SU-DHL-6 (cell line): ENCODE measurements at regions not wholly inside any gene's neighbourhood (a gene's known extent, or its start where the extent isn't known, plus 50 kb on each side); places are given as distances from the start of the nearest gene placed in this dataset.

Experiments
- H2AFZ ChIP-seq: fragments of 200-600 bp; sonication (generic); 2 replicates; pipeline ENCODE4 v1.6.1; 2014; ENCODE audit warnings: low read depth, mild to moderate bottlenecking, moderate library complexity, mixed read lengths, antibody characterized with exemption, low read length; ENCODE audit not compliant: severe bottlenecking
- H3F3A ChIP-seq: fragments of 200-600 bp; shearing (Covaris generic); 2 replicates; pipeline ENCODE4 v1.6.0; 2016; ENCODE audit warnings: antibody characterized with exemption, mild to moderate bottlenecking; ENCODE audit not compliant: insufficient read depth
- H3K27ac ChIP-seq: fragments of 200-600 bp; sonication (generic); 2 replicates; pipeline ENCODE4 v1.5.1; 2016; ENCODE audit warnings: low read depth, mild to moderate bottlenecking, low read length, moderate library complexity, mixed read lengths
- H3K27me3 ChIP-seq: fragments of 200-600 bp; sonication (generic), shearing (Covaris generic); 2 replicates; pipeline ENCODE4 v1.6.0; 2014; ENCODE audit warnings: mild to moderate bottlenecking, low read length
- H3K36me3 ChIP-seq: fragments of 200-600 bp; sonication (generic); 2 replicates; pipeline ENCODE4 v1.6.1; 2014; ENCODE audit warnings: mild to moderate bottlenecking, low read length, mixed read lengths
- H3K4me2 ChIP-seq: fragments of 300-600, 200-600 bp; shearing (Covaris generic), sonication (generic); 2 replicates; pipeline ENCODE4 v1.6.0; 2014; ENCODE audit warnings: low read length, low read depth, mild to moderate bottlenecking; ENCODE audit not compliant: poor library complexity, severe bottlenecking
- H3K4me3 ChIP-seq: fragments of 200-600 bp; sonication (generic); 2 replicates; pipeline ENCODE4 v1.5.1; 2014; ENCODE audit warnings: antibody characterized with exemption, low read length, mild to moderate bottlenecking, mixed read lengths; ENCODE audit not compliant: insufficient read depth, poor library complexity, severe bottlenecking
- H3K79me2 ChIP-seq: fragments of 200-600 bp; sonication (generic); 2 replicates; pipeline ENCODE4 v1.6.1; 2014; ENCODE audit warnings: mild to moderate bottlenecking, low read length, moderate library complexity; ENCODE audit not compliant: insufficient read depth
- H3K9ac ChIP-seq: fragments of 200-600 bp; sonication (generic); 2 replicates; pipeline ENCODE4 v1.7.0; 2014; ENCODE audit warnings: mild to moderate bottlenecking, low read length
- H3K9me2 ChIP-seq: fragments of 200-600 bp; sonication (generic); replicated peaks from 2 replicates; pipeline ENCODE4 v1.6.1; 2014; ENCODE audit warnings: low read length; ENCODE audit not compliant: insufficient read depth
- H3K9me3 ChIP-seq: fragments of 200-600 bp; sonication (generic); 2 replicates; pipeline ENCODE4 v1.6.1; 2014; ENCODE audit warnings: low read length, mixed read lengths; ENCODE audit not compliant: insufficient read depth
- H4K20me1 ChIP-seq: fragments of 200-600 bp; sonication (generic); 2 replicates; pipeline ENCODE4 v1.6.1; 2014; ENCODE audit warnings: low read depth, mild to moderate bottlenecking, antibody characterized with exemption, low read length, moderate library complexity, mixed read lengths
- EZH2phosphoT487 ChIP-seq: fragments of 200-600 bp; sonication (generic), shearing (Covaris generic); conservative IDR thresholded peaks from 2 replicates; pipeline ENCODE4 v1.6.1; 2018; ENCODE audit warnings: mild to moderate bottlenecking, antibody characterized with exemption, low read length, moderate library complexity, mixed read lengths
- TF ChIP-seq, protein P1 (sequence below): fragments of 200-600 bp; sonication (generic); IDR thresholded peaks from one replicate; pipeline ENCODE4 v1.5.1; 2017; ENCODE audit warnings: antibody characterized with exemption, mild to moderate bottlenecking, low read length, moderate library complexity; ENCODE audit not compliant: insufficient read depth, poor library complexity, severe bottlenecking

- Histone ChIP-seq H3K4me3 (no peak overlapping the region), H4K20me1 (no peaks in the 10 kb centered on the region), H3K9me3 (no peaks in the 10 kb centered on the region), H3K27me3 (no peaks in the 10 kb centered on the region), H3K9me2 (no peaks in the 10 kb centered on the region), H3F3A (no peaks in the 10 kb centered on the region), H2AFZ (no peak overlapping the region), H3K9ac (no peak overlapping the region), H3K27ac (no peak overlapping the region), H3K79me2 (no peaks in the 10 kb centered on the region), H3K4me2 (no peak overlapping the region), H3K36me3 (no peaks in the 10 kb centered on the region)
- no peak for TF ChIP-seq EZH2phosphoT487
- TF ChIP-seq, protein P1, sequence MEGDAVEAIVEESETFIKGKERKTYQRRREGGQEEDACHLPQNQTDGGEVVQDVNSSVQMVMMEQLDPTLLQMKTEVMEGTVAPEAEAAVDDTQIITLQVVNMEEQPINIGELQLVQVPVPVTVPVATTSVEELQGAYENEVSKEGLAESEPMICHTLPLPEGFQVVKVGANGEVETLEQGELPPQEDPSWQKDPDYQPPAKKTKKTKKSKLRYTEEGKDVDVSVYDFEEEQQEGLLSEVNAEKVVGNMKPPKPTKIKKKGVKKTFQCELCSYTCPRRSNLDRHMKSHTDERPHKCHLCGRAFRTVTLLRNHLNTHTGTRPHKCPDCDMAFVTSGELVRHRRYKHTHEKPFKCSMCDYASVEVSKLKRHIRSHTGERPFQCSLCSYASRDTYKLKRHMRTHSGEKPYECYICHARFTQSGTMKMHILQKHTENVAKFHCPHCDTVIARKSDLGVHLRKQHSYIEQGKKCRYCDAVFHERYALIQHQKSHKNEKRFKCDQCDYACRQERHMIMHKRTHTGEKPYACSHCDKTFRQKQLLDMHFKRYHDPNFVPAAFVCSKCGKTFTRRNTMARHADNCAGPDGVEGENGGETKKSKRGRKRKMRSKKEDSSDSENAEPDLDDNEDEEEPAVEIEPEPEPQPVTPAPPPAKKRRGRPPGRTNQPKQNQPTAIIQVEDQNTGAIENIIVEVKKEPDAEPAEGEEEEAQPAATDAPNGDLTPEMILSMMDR = no peak
Observed at GRCh38 chr14:98195256-98195655, 1076.7 kb downstream of the BCL11B start.

GRCh38 chr14:98197933-98198332 lies 1074.1 kb downstream of the BCL11B start:
- Histone ChIP-seq H3K36me3 (no peaks in the 10 kb centered on the region), H3F3A (no peaks in the 10 kb centered on the region), H3K9ac (no peak overlapping the region), H3K4me3 (no peak overlapping the region), H2AFZ (no peak overlapping the region), H3K79me2 (no peaks in the 10 kb centered on the region), H4K20me1 (no peaks in the 10 kb centered on the region), H3K27me3 (no peaks in the 10 kb centered on the region), H3K27ac (no peak overlapping the region), H3K9me3 (no peaks in the 10 kb centered on the region), H3K4me2 (no peak overlapping the region), H3K9me2 (no peaks in the 10 kb centered on the region)
- TF ChIP-seq, protein P1 = no peak
- no peak for TF ChIP-seq EZH2phosphoT487

GRCh38 chr14:98198385-98198784 lies 1073.6 kb downstream of the BCL11B start:
- H3K9me2 ChIP-seq = no peaks in the 10 kb centered on the region
- no peak overlapping the region for H2AFZ ChIP-seq
- no peak for TF ChIP-seq EZH2phosphoT487
- TF ChIP-seq, protein P1 = no peak
- H3K27ac ChIP-seq = no peak overlapping the region
- H3K9ac ChIP-seq = no peak overlapping the region
- H3K27me3 ChIP-seq = no peaks in the 10 kb centered on the region
- H3F3A ChIP-seq = no peaks in the 10 kb centered on the region
- H3K4me2 ChIP-seq = no peak overlapping the region
- H4K20me1 ChIP-seq = no peaks in the 10 kb centered on the region
- no peaks in the 10 kb centered on the region for H3K9me3 ChIP-seq
- H3K4me3 ChIP-seq = no peak overlapping the region
- no peaks in the 10 kb centered on the region for H3K79me2 ChIP-seq
- no peaks in the 10 kb centered on the region for H3K36me3 ChIP-seq
